GM12892 (cell line): ENCODE measurements at regions not wholly inside any gene's neighbourhood (a gene's known extent, or its start where the extent isn't known, plus 50 kb on each side); places are given as distances from the start of the nearest gene placed in this dataset.

Source experiments
- POLR2A ChIP-seq: IDR thresholded peaks from 2 replicates; pipeline ENCODE4 v1.6.1; 2011; ENCODE audit warnings: low read depth, low read length, control low read depth
- POLR2AphosphoS5 ChIP-seq: IDR thresholded peaks from 2 replicates; pipeline ENCODE4 v1.6.1; 2011; ENCODE audit warnings: low read depth, low read length, control low read depth

DNA sequence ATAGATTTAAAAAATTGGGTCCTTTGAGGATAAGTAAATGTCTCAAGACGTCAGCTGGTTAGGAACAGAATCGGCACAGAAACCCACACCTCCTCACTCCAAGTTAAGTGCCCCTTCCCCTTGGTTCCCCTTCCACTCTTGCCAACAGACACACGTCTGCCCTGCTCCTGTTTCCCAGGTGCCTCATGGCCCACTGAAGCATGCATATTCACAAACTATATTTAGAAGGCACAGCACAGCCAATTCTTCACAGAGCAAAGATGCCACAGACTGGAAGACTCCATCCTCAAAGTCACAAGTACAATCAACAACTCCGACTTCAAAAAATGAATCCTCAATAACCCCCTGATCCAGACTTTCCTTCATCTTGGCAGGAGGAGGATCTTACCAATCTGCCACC, 295.4 kb upstream of the NR2F2 start:
- no peak for TF ChIP-seq POLR2A
- no peak for TF ChIP-seq POLR2AphosphoS5
